GM21717 (cell line): ENCODE measurements at regions not wholly inside any gene's neighbourhood (a gene's known extent, or its start where the extent isn't known, plus 50 kb on each side); places are given as distances from the start of the nearest gene placed in this dataset.
"Not testable (repeated sequence)": the region's sequence is repeated elsewhere in the genome, so short reads cannot be mapped to it uniquely, and the experiment has no call there.

Experiments
- ATAC-seq: cut with Tn5 transposase; IDR thresholded peaks from one replicate; pipeline ENCODE4 v1.9.1; 2021; ENCODE audit warnings: mild to moderate bottlenecking, moderate library complexity; ENCODE audit not compliant: unreplicated experiment

DNA sequence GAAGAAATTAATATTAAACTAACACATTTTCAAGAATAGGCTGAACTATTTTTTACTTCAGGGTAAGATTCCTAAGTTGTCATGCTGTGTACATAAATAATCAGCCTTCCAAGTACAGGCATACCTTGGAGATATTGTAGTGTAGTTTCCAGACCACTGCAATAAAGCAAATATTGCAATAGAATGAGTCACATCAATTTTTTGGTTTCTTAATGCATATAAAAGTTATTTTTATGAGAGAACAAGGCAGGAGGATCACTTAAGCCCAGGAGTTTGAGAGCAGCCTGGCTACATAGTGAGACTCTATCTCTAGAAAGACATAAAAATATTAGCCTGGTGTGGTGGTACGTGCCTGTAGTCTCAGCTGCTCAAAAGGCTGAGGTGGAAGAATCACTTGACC is 511.5 kb downstream of the UQCRFS1 start:
- ATAC-seq, result no peak

DNA sequence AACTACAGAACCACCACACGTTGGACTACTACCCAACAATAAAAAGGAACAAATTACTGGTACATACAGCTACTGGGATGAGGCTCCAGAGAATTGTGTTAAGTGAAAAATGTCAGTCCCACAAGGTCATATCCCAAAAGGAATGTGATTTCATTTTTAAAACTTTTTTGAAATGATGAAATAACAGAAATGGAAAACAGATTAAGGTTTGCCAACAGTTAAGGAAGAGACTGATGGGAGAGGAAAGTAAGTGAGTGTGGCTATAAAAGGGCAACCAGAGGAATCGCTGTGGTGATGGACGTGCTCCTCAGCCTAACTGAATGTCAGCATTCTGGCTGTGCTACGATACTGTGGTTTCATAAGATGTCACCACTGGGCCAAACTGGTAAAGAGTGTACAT is 512.8 kb downstream of the UQCRFS1 start:
- ATAC-seq, result no peak

DNA sequence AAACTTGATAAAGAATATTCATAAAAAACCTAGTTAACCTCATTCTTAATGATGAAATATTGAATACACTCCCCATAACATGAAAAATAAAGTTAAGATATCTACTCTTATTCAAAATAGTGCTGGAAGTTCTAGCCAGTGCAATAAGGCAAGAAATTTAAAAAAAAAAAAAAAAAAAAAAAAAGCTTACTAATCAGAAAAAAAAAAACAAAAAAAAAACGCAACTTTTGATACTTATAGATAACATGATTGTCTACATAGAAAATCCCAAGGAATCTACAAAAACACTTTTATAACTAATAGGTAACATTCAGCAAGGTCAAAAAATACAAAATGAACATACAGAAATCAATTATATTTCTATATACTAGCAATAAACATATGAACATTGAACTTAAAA is 515.6 kb downstream of the UQCRFS1 start:
- ATAC-seq, result no peak

DNA sequence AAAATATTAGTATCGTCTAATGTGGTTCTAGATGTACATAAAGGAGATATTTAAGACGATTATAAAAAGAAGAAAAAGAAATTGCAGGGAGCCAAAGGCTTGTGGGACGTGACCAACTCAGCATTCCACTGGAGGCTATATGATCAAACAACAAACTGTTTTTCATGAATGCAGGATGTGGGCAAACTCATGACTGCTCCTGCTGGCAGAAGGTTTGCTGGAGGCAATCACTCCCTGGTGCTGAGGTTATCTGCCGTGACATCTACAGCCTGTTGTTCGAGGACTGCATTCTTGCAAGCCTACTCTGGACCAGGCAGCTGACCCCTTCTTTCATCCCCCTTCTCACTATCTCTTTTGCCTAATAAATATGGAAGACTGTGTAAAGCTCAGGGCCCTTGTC is 518.1 kb downstream of the UQCRFS1 start:
- no peak for ATAC-seq

DNA sequence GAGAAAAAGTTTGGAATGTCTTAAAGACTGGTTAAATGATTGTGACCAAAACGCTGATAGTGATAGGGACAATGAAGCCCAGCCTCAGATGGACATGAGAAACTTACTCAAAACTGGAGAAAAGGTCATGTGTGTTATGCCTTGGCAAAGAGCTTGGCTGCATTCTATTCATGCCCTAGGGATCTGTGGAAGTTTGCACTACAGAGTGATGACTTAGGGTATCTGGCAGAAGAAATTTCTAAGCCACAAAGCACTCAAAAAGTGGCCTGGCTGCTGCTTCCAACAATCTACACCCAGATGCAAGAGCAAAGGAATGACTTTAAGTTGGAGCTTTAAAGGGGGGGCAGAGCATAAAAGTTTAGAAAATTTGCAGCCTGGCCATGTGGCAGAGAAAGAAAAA is 521.3 kb downstream of the UQCRFS1 start:
- no peak for ATAC-seq

GRCh38 chr19:28689464-28689863 is 523.5 kb downstream of the UQCRFS1 start:
- not testable (repeated sequence) for ATAC-seq

DNA sequence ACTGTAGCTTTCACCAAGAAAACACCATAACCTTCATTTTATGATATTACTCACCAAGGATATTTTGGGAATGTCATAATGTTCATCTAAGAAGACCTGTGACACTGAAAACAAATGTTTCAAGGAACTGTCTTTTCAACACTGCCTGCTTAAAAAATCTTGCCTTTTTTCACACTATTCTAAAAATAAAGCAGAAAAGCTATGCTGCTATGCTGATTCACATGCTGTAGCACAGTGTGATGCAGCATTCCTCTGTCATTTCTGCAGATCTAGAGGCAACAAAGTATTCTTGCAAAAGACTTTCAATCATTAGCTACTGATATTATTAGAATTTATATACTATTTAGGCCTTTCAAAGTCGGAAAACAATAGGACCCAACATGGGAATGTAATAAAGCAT is 525.7 kb downstream of the UQCRFS1 start:
- no peak for ATAC-seq

- ATAC-seq, result no peak
These were observed 526.2 kb downstream of the UQCRFS1 start for GRCh38 chr19:28686756-28687155.

DNA sequence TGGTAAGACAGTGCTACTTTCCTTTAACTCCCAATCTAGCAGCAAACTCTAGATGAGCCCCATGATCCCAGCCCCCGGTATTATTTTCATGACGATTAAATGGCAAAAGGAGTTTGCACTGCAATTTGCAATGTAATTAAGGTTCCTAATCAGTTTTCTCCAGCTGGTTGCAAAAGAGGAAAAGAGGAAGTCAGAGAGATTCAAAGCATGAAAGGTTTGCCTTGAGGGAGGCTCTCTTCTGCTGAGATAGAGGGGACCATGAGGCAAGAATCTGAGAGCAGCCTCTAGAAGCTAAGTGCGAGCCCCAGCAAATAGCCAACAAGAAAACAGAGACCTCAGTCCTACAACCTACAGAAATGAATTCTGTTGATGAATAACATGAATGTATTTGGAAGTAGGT is 527.1 kb downstream of the UQCRFS1 start:
- no peak for ATAC-seq

DNA sequence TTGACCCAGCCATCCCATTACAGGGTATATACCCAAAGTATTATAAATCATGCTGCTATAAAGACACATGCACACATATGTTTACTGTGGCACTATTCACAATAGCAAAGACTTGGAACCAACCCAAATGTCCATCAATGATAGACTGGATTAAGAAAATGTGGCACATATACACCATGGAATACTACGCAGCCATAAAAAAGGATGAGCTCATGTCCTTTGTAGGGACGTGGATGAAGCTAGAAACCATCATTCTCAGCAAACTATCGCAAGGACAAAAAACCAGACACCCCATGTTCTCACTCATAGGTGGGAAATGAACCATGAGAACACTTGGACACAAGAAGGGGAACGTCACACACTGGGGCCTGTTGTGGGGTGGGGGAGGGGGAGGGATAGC is 527.9 kb downstream of the UQCRFS1 start:
- not testable (repeated sequence) for ATAC-seq

DNA sequence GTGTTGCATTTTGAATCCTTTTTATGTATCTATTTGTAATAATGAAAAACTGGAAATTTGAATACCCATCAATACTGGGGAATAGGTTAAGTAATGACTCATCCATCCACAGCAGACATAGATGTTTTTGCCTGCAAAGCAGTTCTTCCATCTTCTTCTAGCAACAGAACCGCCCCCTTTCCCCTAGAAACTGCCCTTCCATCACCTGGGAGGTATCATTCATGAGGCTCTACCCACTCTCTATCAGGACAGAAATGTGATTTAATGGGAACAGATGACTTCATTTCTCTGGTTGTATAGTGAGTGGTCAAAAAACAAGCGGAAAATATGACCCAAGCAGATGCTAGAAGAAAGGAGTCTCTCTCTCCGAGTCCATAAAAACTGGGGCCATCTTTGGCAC is 532.8 kb downstream of the UQCRFS1 start:
- no peak for ATAC-seq

DNA sequence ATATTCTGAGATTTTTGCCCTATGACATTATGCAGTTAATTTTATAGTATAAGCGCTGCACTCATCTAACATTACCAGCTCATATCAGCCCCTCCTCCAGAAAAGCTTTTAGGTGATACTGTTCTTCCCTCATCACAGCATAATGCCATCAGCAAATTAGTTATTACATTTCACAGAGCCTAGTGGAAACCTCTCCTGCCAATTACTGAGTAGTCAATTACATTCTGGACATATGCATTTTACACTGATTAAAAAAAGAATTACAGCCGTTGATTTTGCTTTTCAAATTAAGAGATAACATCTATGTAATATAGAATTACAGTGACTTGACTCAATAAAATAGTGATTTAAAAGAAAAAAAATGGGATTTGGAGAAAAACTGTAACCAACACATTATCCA is 542.1 kb downstream of the UQCRFS1 start:
- no peak for ATAC-seq

- ATAC-seq, result no peak
These were observed 543.1 kb downstream of the UQCRFS1 start for GRCh38 chr19:28669804-28670203.

- no peak for ATAC-seq
These were observed 545.5 kb downstream of the UQCRFS1 start for GRCh38 chr19:28667348-28667977.

DNA sequence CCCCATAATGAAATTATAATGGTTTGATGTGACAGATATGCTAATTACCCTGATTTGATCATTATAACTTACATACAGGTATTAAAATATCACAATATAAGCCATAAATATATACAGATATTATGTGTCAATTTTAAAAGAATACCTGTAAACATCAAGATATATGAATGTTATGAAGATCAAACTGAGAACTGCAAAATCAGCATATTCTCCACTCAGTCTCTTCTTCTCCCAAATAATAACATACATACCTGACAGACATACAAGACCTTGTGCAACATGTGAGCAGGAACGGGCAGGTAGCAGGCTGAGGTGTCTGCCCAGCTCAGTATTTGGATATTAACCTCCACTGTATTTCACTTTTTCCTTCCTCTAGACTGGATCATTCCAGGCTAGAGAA is 547.2 kb downstream of the UQCRFS1 start:
- ATAC-seq, result no peak

DNA sequence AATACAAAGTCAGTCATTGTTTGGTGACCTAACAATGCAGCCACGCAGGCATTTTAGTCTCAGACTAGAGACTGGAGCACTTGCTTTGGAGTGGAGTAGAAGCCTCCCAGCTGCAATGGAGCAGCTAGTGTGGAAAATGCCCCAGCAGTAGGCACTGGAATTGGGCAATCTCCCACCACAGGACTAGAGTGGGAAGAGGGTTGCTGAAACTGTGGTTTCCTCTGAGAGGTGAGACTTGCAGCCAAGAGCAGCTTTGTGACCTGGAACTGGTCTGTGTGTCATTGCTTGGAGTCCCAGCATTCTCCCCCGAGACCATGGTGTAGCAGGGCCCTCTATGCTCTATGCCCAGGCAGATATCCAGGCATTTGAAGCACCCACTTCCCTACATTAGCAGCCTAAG is 556.3 kb downstream of the UQCRFS1 start:
- ATAC-seq, result no peak

DNA sequence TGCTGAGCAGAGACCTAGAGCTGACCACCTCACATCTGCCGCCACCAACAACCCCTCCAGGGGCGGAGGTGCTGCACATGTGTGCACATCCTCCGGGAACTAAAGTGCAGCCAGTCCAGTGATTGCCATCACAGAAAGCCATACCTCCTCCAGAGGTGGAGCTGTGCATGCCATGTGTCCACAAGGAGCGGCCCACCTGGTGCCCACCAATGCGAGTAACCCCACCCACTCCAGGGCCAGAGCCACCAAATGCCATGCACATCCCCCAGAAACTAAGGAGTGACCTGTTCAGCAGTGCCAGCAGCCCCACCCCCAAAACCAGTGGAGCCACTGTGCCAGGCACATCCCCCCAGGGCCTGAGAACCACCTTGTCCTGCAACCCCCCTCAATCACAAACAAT is 557.9 kb downstream of the UQCRFS1 start:
- no peak for ATAC-seq

DNA sequence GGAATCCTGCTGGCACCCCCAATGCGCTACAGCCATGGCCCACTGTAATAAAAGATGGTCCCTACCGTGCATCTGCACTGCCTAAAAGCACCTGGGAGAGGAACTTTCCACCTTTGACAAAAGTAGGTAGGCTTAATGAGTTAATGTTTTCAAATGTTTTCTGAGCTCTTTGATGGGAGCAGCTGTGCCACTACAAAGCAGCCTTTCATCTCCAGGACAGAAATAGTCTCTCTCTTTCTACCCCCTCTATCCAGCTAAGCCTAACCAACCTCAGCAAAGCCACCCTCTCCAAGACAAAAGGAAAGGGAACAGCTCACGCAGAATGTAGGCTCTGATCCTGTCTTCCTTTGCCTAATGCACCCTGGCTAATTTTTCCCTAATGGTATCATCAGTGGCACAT is 560.2 kb downstream of the UQCRFS1 start:
- no peak for ATAC-seq

- no peak for ATAC-seq
These were observed 566.3 kb downstream of the UQCRFS1 start for GRCh38 chr19:28646629-28647028.

GRCh38 chr19:28644169-28644775 is 568.7 kb downstream of the UQCRFS1 start:
- no peak for ATAC-seq

DNA sequence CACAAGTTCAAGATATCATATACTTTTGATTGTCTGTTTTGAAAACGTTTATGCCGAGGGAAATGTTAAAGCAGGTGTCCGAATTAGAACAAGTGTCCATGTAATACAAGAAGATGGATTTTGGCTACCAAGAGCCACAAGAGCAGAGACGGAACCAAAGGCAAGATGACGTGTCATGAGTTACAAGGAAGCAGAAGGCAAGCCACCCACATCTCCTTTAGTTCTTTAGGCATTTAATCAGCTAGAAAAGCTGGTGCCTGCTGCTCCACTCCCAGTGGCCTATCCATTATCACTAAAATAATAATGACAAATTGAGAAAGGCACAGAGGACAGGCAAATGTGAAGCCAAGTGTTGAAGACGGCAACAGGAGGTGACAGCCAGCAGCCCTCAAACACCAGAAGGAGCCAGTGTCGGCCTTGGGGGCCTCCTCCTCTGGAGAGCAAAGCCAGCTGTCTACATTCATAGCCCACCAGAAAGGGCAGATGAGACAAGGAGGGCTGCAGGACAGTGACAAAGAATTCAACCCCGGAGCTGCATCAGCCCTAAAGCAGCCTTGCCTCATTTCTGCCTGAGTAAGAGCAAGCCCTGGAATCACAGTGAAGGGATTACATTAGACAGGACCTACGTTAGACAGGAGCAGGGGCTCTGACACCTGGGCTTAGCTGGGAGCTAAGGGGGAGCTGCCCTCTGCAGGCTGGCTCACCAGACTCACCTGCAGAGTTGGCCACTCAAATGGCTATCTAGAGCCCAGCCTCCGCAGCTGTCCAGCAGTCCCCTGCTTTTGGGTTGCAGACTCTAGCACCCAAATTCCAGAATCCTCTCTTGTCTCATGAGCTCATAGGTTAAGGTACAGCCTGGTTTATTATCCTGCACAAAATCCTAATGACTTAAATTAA is 569.9 kb downstream of the UQCRFS1 start:
- ATAC-seq, result no peak

DNA sequence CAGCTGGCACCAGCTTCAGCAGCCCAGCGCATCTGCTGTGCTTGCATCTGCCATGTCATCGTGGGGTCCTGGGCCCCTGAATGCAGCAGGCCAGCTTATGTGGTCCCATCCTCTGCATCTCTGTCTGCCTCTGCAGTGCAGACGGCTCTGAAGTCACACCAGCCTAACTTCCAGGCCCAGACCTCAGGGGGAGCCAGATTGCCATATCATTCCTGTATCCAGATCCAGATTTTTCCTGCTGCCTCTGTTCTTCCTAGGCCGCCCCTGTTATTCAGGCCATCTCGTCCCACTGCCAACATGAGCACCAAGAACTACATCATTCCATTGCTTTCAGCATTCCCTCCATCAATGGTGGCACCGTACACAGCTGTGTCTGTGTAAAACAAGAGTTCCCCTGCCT is 571.6 kb downstream of the UQCRFS1 start:
- ATAC-seq, result no peak
